Esophagus muscularis mucosa (tissue), 4 donors: ENCODE measurements at regions not wholly inside any gene's neighbourhood (a gene's known extent, or its start where the extent isn't known, plus 50 kb on each side); places are given as distances from the start of the nearest gene placed in this dataset.
A peak's percentile ranks its signal among the peaks of the same experiment; 100 is the strongest.

Source experiments
- DNase-seq: peaks from one replicate; pipeline ENCODE4 v3.0.0-alpha.2; 2017; ENCODE audit errors: extremely low spot score
- H3K27ac ChIP-seq, 4 donors: fragments of 200-600 bp; sonication (generic); replicated peaks in 1 of 4; 1 replicate in 3 of 4; 2 replicates in 1 of 4; pipeline ENCODE4 v1.5.1; 2016 to 2019; ENCODE audit warnings: mild to moderate bottlenecking in 1 of 4
- H3K27me3 ChIP-seq, 4 donors: fragments of 200-600 bp; sonication (generic); one replicate each; pipeline versions ENCODE4 v1.5.1 to v1.6.0; 2016 to 2019
- H3K36me3 ChIP-seq, 4 donors: fragments of 200-600 bp; sonication (generic); one replicate each; pipeline ENCODE4 v1.5.1; 2016 to 2019
- H3K4me1 ChIP-seq, 4 donors: fragments of 200-600 bp; sonication (generic); one replicate each; pipeline ENCODE4 v1.5.1; 2016 to 2019
- H3K4me3 ChIP-seq, 4 donors: fragments of 200-600 bp; sonication (generic); 1 replicate in 2 of 4; 2 replicates in 2 of 4; pipeline ENCODE4 v1.5.1; 2016 to 2019; ENCODE audit warnings: mild to moderate bottlenecking in 4 of 4, moderate library complexity in 1 of 4
- H3K9me3 ChIP-seq, 4 donors: fragments of 200-600 bp; sonication (generic); 1 replicate in 3 of 4; 2 replicates in 1 of 4; pipeline ENCODE4 v1.5.1; 2016 to 2019
- CTCF ChIP-seq, 3 experiments: fragments of 200-600 bp in 2 of 3; fragments of 450-650 bp in 1 of 3; sonication (generic) in 2 of 3; IDR thresholded peaks; one replicate each; pipeline ENCODE4 v1.5.1; 2017 to 2019; ENCODE audit warnings: antibody characterized with exemption in 3 of 3, mild to moderate bottlenecking in 2 of 3, moderate library complexity in 1 of 3
- EP300 ChIP-seq: sonication (generic); formaldehyde crosslinking; IDR thresholded peaks from one replicate; pipeline ENCODE4 v1.6.1; 2017; ENCODE audit warnings: antibody characterized with exemption
- POLR2A ChIP-seq: fragments of 450-650 bp; IDR thresholded peaks from one replicate; pipeline ENCODE4 v1.6.1; 2017; ENCODE audit warnings: antibody characterized with exemption, moderate library complexity, mild to moderate bottlenecking, low read depth
- POLR2AphosphoS5 ChIP-seq, 2 donors: sonication (generic); formaldehyde crosslinking; IDR thresholded peaks; one replicate each; pipeline ENCODE4 v1.6.1; 2017; ENCODE audit warnings: antibody characterized with exemption in 2 of 2
- WGBS: methylation state at CpG from one replicate; pipeline ENCODE4 v1.1.5; 2018; 5-methylcytosine and 5-hydroxymethylcytosine counted together
- intact Hi-C: fragments of 100-400 bp; cut with DNase I; formaldehyde crosslinking; loops from one replicate; pipeline ENCODE4 v1.15.1; 2023

GRCh38 chr2:236726701-236727450 lies 157.3 kb downstream of the ACKR3 start:
- no peaks in the 10 kb centered on the region for H3K27me3 ChIP-seq
- no peak overlapping the region for H3K27ac ChIP-seq
- no peaks in the 10 kb centered on the region for H3K36me3 ChIP-seq
- H3K4me3 ChIP-seq = no peak overlapping the region
- no peak for DNase-seq
- H3K4me1 ChIP-seq = peaks cover 4 to 9% (median 5%) of the 10 kb centered on the region in 4 donors
- no peaks in the 10 kb centered on the region for H3K9me3 ChIP-seq
- no peak for TF ChIP-seq POLR2AphosphoS5 (IDR thresholded peaks at IDR 0.05)
- no peak for TF ChIP-seq CTCF (IDR thresholded peaks at IDR 0.05)
- TF ChIP-seq EP300 = no peak
- no peak for TF ChIP-seq POLR2A
- 86% methylated on average over 20 of the region's 20 CpGs for WGBS
- intact Hi-C loops = no loop called here

- WGBS = 84% methylated on average over 12 of the region's 13 CpGs
- intact Hi-C loops = no loop called here
- no peaks in the 10 kb centered on the region for H3K27me3 ChIP-seq
- H3K4me1 ChIP-seq = peaks cover 9 to 19% (median 14%) of the 10 kb centered on the region in 4 donors
- DNase-seq = no peak
- TF ChIP-seq EP300 (no peak), CTCF (IDR thresholded peaks at IDR 0.05) (no peak), POLR2AphosphoS5 (IDR thresholded peaks at IDR 0.05) (no peak), POLR2A (no peak)
- no peak overlapping the region for H3K27ac ChIP-seq
- no peak overlapping the region for H3K4me3 ChIP-seq
- no peaks in the 10 kb centered on the region for H3K36me3 ChIP-seq
- no peaks in the 10 kb centered on the region for H3K9me3 ChIP-seq
These were observed 159.5 kb downstream of the ACKR3 start for GRCh38 chr2:236728916-236729670.

- no peak for DNase-seq
- no peak for TF ChIP-seq POLR2A
- TF ChIP-seq EP300 = no peak
- TF ChIP-seq CTCF (IDR thresholded peaks at IDR 0.05) = no peak
- TF ChIP-seq POLR2AphosphoS5 (IDR thresholded peaks at IDR 0.05) = no peak
- Histone ChIP-seq H3K27ac (no peak overlapping the region), H3K4me3 (no peak overlapping the region), H3K9me3 (no peaks in the 10 kb centered on the region), H3K27me3 (no peaks in the 10 kb centered on the region), H3K36me3 (no peaks in the 10 kb centered on the region), H3K4me1 (peaks cover 9 to 19% (median 14%) of the 10 kb centered on the region in 4 donors)
- WGBS = 89% methylated on average over 8 of the region's 10 CpGs
- intact Hi-C loops = no loop called here
These were observed 160.8 kb downstream of the ACKR3 start for GRCh38 chr2:236730393-236730792.

- 60% methylated on average over 12 of the region's 12 CpGs for WGBS
- no peaks in the 10 kb centered on the region for H3K9me3 ChIP-seq
- H3K4me3 ChIP-seq = no peak overlapping the region
- DNase-seq = no peak
- H3K27ac ChIP-seq = peak overlapping the region; percentile 6 to 64 (median 60)
- no peaks in the 10 kb centered on the region for H3K36me3 ChIP-seq
- no peak for TF ChIP-seq POLR2A
- TF ChIP-seq POLR2AphosphoS5 (IDR thresholded peaks at IDR 0.05) = peak; percentile 63 to 80
- TF ChIP-seq CTCF (IDR thresholded peaks at IDR 0.05) = no peak
- TF ChIP-seq EP300 = peak; percentile 38
- H3K4me1 ChIP-seq = peaks cover 9 to 19% (median 14%) of the 10 kb centered on the region in 4 donors
- H3K27me3 ChIP-seq = peaks cover 0 to 5% (median 0%) of the 10 kb centered on the region in 4 donors
- intact Hi-C loops = no loop called here
These were observed 162.3 kb downstream of the ACKR3 start for GRCh38 chr2:236731767-236732580.
